HG02763 (cell line): ENCODE measurements at regions not wholly inside any gene's neighbourhood (a gene's known extent, or its start where the extent isn't known, plus 50 kb on each side); places are given as distances from the start of the nearest gene placed in this dataset.
"Not testable (repeated sequence)": the region's sequence is repeated elsewhere in the genome, so short reads cannot be mapped to it uniquely, and the experiment has no call there.

ENCODE experiments used
- ATAC-seq: cut with Tn5 transposase; IDR thresholded peaks from one replicate; pipeline ENCODE4 v1.9.1; 2021; ENCODE audit warnings: mild to moderate bottlenecking, moderate library complexity; ENCODE audit not compliant: unreplicated experiment

- no peak for ATAC-seq
Observed at GRCh38 chr7:93048136-93048930, 69.4 kb downstream of the SAMD9 start.

GRCh38 chr7:93047514-93048099 is 70.2 kb downstream of the SAMD9 start:
- no peak for ATAC-seq

- no peak for ATAC-seq
Observed at GRCh38 chr7:93046641-93047040, 71.1 kb downstream of the SAMD9 start.

- no peak for ATAC-seq
Observed at GRCh38 chr7:93044147-93044810, 73.5 kb downstream of the SAMD9 start.

- no peak for ATAC-seq
Observed at GRCh38 chr7:93043385-93043985, 74.3 kb downstream of the SAMD9 start.

- ATAC-seq: no peak
Observed at GRCh38 chr7:93040355-93040754, 77.4 kb downstream of the SAMD9 start.

- ATAC-seq: no peak
Observed at GRCh38 chr7:93039786-93040185, 78.0 kb downstream of the SAMD9 start.

- ATAC-seq: no peak
Observed at GRCh38 chr7:93039282-93039681, 78.5 kb downstream of the SAMD9 start.

- peak; percentile 86 for ATAC-seq
Observed at GRCh38 chr7:93036807-93037206, 81.0 kb downstream of the SAMD9 start.

- peak; percentile 20 for ATAC-seq
Observed at GRCh38 chr7:93036149-93036640, 81.6 kb downstream of the SAMD9 start.

- no peak for ATAC-seq
Observed at GRCh38 chr7:93031795-93032194, 86.0 kb downstream of the SAMD9 start.

- ATAC-seq: no peak
Observed at GRCh38 chr7:93030605-93031225, 87.1 kb downstream of the SAMD9 start.

- ATAC-seq: no peak
Observed at GRCh38 chr7:93029056-93029455, 88.7 kb downstream of the SAMD9 start.

- ATAC-seq: no peak
Observed at GRCh38 chr7:93028610-93029009, 89.2 kb downstream of the SAMD9 start.

- ATAC-seq: no peak
Observed at GRCh38 chr7:93027044-93027443, 90.7 kb downstream of the SAMD9 start.

GRCh38 chr7:93026425-93026824 is 91.4 kb downstream of the SAMD9 start:
- ATAC-seq: no peak

- no peak for ATAC-seq
Observed at GRCh38 chr7:93025389-93025788, 92.4 kb downstream of the SAMD9 start.

GRCh38 chr7:93022931-93023478 is 94.8 kb downstream of the SAMD9 start:
- not testable (repeated sequence) for ATAC-seq

- no peak for ATAC-seq
Observed at GRCh38 chr7:93021748-93022147, 96.0 kb downstream of the SAMD9 start.

GRCh38 chr7:93018716-93019115 is 99.1 kb downstream of the SAMD9 start:
- ATAC-seq: no peak
